NCI-H1436 (cell line): ENCODE measurements at regions not wholly inside any gene's neighbourhood (a gene's known extent, or its start where the extent isn't known, plus 50 kb on each side); places are given as distances from the start of the nearest gene placed in this dataset.
A peak's percentile ranks its signal among the peaks of the same experiment; 100 is the strongest.

ENCODE experiments used
- DNase-seq: peaks from one replicate; lab custom pipeline; 2025; lab: John Stamatoyannopoulos, UW

DNA sequence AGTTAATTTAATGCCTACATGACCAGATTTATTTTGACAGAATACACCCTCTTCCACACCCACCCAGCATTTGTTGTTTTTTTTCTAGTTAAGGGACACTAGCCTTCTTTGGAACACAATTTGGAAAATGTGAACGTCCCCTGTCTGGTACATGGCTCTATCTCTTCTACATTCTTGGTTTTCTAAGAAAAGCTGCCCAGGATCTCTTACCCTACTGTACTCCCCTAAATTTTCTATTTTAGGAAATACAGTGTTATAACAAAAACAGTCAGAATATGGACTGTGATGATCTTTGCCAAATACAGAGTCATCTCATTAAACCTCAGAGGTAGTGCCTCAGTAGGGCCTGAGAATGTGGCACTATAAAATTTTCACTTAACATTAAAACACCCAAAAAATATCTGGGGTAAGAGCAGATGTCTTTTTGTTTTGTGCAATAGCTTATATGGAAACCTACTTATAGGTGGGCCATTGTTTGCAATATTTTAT lies 93.1 kb upstream of the SPON1 start:
- no peak for DNase-seq

DNA sequence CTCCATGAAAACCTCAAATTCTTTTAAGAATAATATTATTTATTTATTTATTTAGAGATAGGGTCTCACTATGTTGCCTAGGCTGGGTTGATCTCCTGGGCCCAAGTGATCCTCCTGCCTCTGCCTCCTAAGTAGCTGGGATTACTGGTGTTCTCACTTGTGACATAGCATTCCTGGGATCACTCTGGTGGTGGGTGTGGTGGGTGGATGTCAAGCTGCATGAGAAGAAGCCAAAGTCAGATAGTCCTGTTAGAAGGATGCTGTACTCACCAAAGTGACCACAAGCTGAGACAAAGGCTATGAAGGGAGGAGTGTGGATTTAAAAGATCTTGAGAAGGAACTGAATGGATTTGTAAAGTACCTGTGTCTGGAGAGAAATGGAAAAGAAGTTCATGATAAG lies 87.9 kb upstream of the SPON1 start:
- no peak for DNase-seq

DNA sequence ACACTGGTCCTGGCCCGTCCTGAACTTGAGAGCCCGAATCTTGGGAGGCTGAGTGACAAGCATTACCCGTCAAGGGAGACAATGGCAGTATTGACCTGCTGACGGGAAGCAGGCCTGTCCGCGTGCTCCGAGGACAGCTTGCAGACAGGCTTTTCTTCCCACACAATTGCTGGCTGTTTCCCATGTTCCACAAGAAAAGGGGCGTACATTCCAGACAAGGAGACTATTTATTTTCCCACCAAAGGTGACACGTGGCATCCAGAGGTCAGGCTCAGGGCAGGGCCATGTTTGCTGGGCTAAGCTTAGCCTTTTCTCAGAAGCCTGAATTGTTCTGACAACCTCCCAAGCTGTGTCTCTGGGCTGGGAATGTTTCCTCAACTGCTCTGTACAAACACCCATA lies 86.9 kb upstream of the SPON1 start:
- no peak for DNase-seq

GRCh38 chr11:13876423-13876822 lies 86.1 kb upstream of the SPON1 start:
- no peak for DNase-seq

GRCh38 chr11:13878077-13878476 lies 84.4 kb upstream of the SPON1 start:
- DNase-seq = no peak

- no peak for DNase-seq
Observed at GRCh38 chr11:13880634-13881033, 81.9 kb upstream of the SPON1 start.

DNA sequence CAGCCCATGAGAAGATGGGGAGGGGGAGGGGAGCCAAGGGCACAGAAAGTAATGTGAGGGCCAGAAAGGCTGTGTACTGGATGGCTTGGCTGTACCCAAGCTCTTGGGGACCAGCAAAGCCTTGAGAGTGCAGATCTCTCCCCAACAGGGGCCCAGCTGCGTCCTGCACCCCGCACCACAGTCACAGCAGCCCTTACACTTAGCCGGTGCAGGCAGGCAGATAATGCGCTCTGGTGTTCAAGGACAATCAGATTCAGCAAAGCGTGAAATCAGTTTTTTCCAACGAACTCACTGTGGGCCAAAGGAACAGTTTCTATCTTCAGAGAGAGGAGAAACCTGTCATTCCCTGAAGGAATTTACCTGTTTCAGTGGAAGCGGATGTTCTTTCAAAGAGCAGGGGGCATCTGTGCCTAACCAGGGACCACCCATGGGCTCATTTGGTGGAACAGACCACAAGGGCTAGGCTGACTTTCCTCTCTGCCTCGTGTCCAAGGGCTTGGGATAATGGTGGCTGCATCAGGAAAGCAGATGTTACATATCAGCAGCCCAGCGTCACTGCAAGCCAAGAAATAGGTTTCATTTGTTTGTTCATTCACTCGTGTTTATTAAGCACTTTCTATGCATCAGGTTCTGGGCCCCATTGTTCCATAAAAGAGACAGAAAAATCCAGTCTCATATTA lies 81.2 kb upstream of the SPON1 start:
- DNase-seq = no peak

- peak; percentile 58 for DNase-seq
Observed at GRCh38 chr11:13883042-13883441, 79.5 kb upstream of the SPON1 start.

GRCh38 chr11:13883589-13883988 lies 78.9 kb upstream of the SPON1 start:
- no peak for DNase-seq

- no peak for DNase-seq
Observed at GRCh38 chr11:13884158-13884799, 78.2 kb upstream of the SPON1 start.

GRCh38 chr11:13885083-13885482 lies 77.4 kb upstream of the SPON1 start:
- DNase-seq = no peak

- peak; percentile 15 for DNase-seq
Observed at GRCh38 chr11:13889552-13890249, 72.8 kb upstream of the SPON1 start.

DNA sequence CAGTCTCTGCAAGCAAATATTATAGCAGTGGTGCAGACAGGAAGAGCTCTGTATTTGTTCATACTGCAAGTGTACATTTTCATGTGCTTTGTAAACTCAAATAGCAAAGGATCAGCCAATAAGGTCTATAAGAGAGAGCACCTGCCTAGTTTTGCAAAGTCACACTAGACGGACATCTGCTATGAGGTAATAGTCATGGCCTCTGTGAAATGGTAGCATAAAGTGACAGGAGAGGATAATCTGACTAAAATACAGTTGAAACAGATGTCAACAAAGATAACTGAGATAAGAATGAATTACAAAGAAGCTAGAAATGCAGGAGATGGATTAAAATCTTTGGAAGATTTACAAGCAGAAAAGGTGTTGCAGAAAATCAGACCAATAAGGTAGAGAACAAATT lies 70.6 kb upstream of the SPON1 start:
- no peak for DNase-seq

- no peak for DNase-seq
Observed at GRCh38 chr11:13896175-13896980, 66.1 kb upstream of the SPON1 start.

DNA sequence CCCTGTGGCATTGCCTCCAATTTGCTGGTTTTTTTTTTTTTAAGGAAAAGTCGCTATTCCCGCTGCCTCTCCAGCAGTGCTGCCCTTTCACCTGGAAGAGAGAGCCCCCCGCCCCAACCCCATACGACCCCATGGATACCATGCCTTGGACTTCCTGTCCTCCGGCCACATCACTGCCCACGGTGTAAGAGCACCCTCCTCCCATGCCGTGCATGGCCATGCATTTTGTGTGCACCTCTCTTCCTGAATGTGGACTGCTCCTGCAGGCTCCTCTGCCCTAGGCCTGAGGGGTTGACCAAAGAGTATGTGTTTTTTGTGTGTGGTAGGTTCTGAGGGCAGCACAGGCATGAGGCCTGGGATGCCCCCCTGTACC lies 65.6 kb upstream of the SPON1 start:
- DNase-seq = no peak

- no peak for DNase-seq
Observed at GRCh38 chr11:13897646-13898276, 64.8 kb upstream of the SPON1 start.

- DNase-seq = no peak
Observed at GRCh38 chr11:13899603-13900002, 62.9 kb upstream of the SPON1 start.

DNA sequence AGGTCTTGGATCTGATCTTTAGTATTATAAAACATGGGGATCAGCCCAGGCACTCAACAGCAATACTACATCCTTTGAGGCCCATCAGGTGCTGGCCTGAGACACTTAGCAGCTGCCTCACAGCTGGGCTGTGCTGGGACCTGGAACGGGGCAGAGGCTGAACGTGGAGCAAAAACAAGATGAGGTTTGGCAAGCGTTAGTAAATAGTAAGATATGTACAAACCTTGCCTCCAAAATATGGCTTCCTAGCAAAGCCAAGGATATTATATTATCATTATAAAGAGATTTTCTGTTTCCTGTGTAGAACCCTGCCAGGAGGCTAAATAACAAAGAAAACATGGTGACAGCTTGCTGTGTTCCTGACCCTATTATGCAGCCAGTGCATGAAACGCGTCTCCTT lies 60.0 kb upstream of the SPON1 start:
- DNase-seq = no peak

- no peak for DNase-seq
Observed at GRCh38 chr11:13905137-13905781, 57.3 kb upstream of the SPON1 start.

- no peak for DNase-seq
Observed at GRCh38 chr11:13907678-13908077, 54.8 kb upstream of the SPON1 start.

- no peak for DNase-seq
Observed at GRCh38 chr11:13908535-13908934, 54.0 kb upstream of the SPON1 start.
